HCT116 (cell line): ENCODE measurements at regions not wholly inside any gene's neighbourhood (a gene's known extent, or its start where the extent isn't known, plus 50 kb on each side); places are given as distances from the start of the nearest gene placed in this dataset.

Experiments
- ATAC-seq: fragments of 200-7000 bp; cut with Tn5 transposase; 2 replicates; pipeline ENCODE4 v1.9.1; 2020; ENCODE audit warnings: mild to moderate bottlenecking, moderate library complexity
- BruUV-seq: library from RNA; stranded (reverse); fragments of 400-500 nt; replicated peaks from 2 replicates; lab custom pipeline; 2021; lab: Mats Ljungman, UMichigan
- CTCF ChIA-PET: fragments of 300-600 bp; sonication (Branson Sonifier 250); formaldehyde crosslinking; loops from one replicate; lab custom pipeline; 2021; ENCODE audit warnings: antibody characterized with exemption; lab: Charles Lee
- POLR2A ChIA-PET: fragments of 300-600, 350-600 bp; sonication (Branson Sonifier 250); formaldehyde crosslinking; loops from one replicate; lab custom pipeline; 2021; ENCODE audit warnings: antibody characterized with exemption; lab: Charles Lee
- RAD21 ChIA-PET, 2 experiments: fragments of 300-600 bp; sonication (Branson Sonifier 250); formaldehyde crosslinking; loops; one replicate each; lab custom pipeline; 2023; ENCODE audit warnings: low total read pairs in 2 of 2; ENCODE audit not compliant: uncharacterized antibody in 2 of 2, unreplicated experiment in 2 of 2, low non-redundant PET in 1 of 2; lab: Charles Lee
- DNase-seq: peaks from one replicate; pipeline ENCODE4 v3.0.0-alpha.2; 2010; ENCODE audit warnings: low read depth, low spot score
- H2AFZ ChIP-seq: fragments of 200-600 bp; shearing (Covaris generic), sonication (generic); 2 replicates; pipeline ENCODE4 v1.6.1; 2017; ENCODE audit warnings: low read depth, mixed run types, mixed read lengths, antibody characterized with exemption, low read length; ENCODE audit not compliant: poor library complexity, severe bottlenecking
- H3K27ac ChIP-seq: 2 replicates; pipeline ENCODE4 v1.5.1; 2012; ENCODE audit warnings: low read depth, low read length
- H3K27me3 ChIP-seq: fragments of 200-600 bp; sonication (generic); 2 replicates; pipeline ENCODE4 v1.6.1; 2016; ENCODE audit warnings: mixed run types, low read length, mixed read lengths; ENCODE audit not compliant: insufficient read depth
- H3K36me3 ChIP-seq, 2 experiments: fragments of 200-500 bp in 1 of 2; fragments of 200-600 bp in 1 of 2; sonication (Bioruptor generic) in 1 of 2; sonication (generic) in 1 of 2; 2 replicates each; pipeline versions ENCODE4 v1.5.1 to v1.6.1; 2014 to 2016; ENCODE audit warnings: low read length in 2 of 2, inconsistent platforms in 1 of 2, mixed read lengths in 1 of 2, mixed run types in 1 of 2; ENCODE audit not compliant: insufficient read depth in 2 of 2, control insufficient read depth in 1 of 2
- H3K4me1 ChIP-seq, 2 experiments: fragments of 200-600 bp in 1 of 2; sonication (generic) in 1 of 2; 2 replicates each; pipeline versions ENCODE4 v1.5.1 to v1.6.1; 2012 to 2017; ENCODE audit warnings: low read length in 2 of 2, inconsistent platforms in 1 of 2, mild to moderate bottlenecking in 1 of 2, mixed read lengths in 1 of 2, mixed run types in 1 of 2, moderate library complexity in 1 of 2; ENCODE audit not compliant: insufficient read depth in 2 of 2, control insufficient read depth in 1 of 2
- H3K4me2 ChIP-seq: fragments of 200-600 bp; sonication (generic); 2 replicates; pipeline ENCODE4 v1.6.1; 2017; ENCODE audit warnings: mixed run types, low read length, mixed read lengths
- H3K4me3 ChIP-seq, 2 experiments: fragments of 200-600 bp in 1 of 2; sonication (generic) in 1 of 2; replicated peaks in 1 of 2; 2 replicates each; pipeline ENCODE4 v1.5.1; 2011 to 2016; ENCODE audit warnings: low read length in 2 of 2, control low read depth in 1 of 2, low read depth in 1 of 2, mild to moderate bottlenecking in 1 of 2, mixed read lengths in 1 of 2, mixed run types in 1 of 2
- H3K79me2 ChIP-seq: fragments of 200-600 bp; sonication (generic); 2 replicates; pipeline ENCODE4 v1.6.1; 2017; ENCODE audit warnings: mild to moderate bottlenecking, mixed run types, low read length, moderate library complexity, mixed read lengths; ENCODE audit not compliant: insufficient read depth
- H3K9ac ChIP-seq: fragments of 200-600 bp; sonication (generic); 2 replicates; pipeline ENCODE4 v1.6.1; 2016; ENCODE audit warnings: low read length, mixed read lengths
- H3K9me2 ChIP-seq: fragments of 200-600 bp; sonication (generic), shearing (Covaris generic); 2 replicates; pipeline ENCODE4 v1.6.1; 2017; ENCODE audit warnings: mixed run types, mild to moderate bottlenecking, moderate library complexity; ENCODE audit not compliant: insufficient read depth
- H3K9me3 ChIP-seq, 2 experiments: fragments of 200-500 bp in 1 of 2; fragments of 200-600 bp in 1 of 2; sonication (Bioruptor generic) in 1 of 2; sonication (generic) in 1 of 2; 2 replicates each; pipeline ENCODE4 v1.6.1; 2014 to 2017; ENCODE audit warnings: low read length in 2 of 2, mixed read lengths in 2 of 2, inconsistent platforms in 1 of 2, low read depth in 1 of 2, mild to moderate bottlenecking in 1 of 2, mixed run types in 1 of 2, moderate library complexity in 1 of 2; ENCODE audit not compliant: control insufficient read depth in 1 of 2, insufficient read depth in 1 of 2
- H4K20me1 ChIP-seq: fragments of 200-600 bp; sonication (generic), shearing (Covaris generic); 2 replicates; pipeline ENCODE4 v1.6.1; 2017; ENCODE audit warnings: mixed run types, mild to moderate bottlenecking, moderate library complexity; ENCODE audit not compliant: insufficient read depth
- EGR1 ChIP-seq: IDR thresholded peaks from 2 replicates; pipeline ENCODE4 v1.6.1; 2012; ENCODE audit warnings: low read depth
- ELF1 ChIP-seq: IDR thresholded peaks from 2 replicates; pipeline ENCODE4 v1.6.1; 2012; ENCODE audit warnings: low read depth, borderline replicate concordance
- EZH2 ChIP-seq: fragments of 200-600 bp; sonication (generic); IDR thresholded peaks from 2 replicates; pipeline ENCODE4 v1.6.1; 2017; ENCODE audit warnings: antibody characterized with exemption, mixed run types
- EZH2phosphoT487 ChIP-seq: fragments of 200-600 bp; IDR thresholded peaks from 2 replicates; pipeline ENCODE4 v1.6.1; 2018; ENCODE audit warnings: antibody characterized with exemption, borderline replicate concordance
- FOSL1 ChIP-seq: IDR thresholded peaks from 2 replicates; pipeline ENCODE4 v1.6.1; 2012; ENCODE audit warnings: low read depth
- POLR2A ChIP-seq: IDR thresholded peaks from 2 replicates; pipeline ENCODE4 v1.7.0; 2011; ENCODE audit warnings: borderline replicate concordance; ENCODE audit not compliant: insufficient read depth, insufficient read length; ENCODE audit errors: extremely low read depth
- POLR2AphosphoS5 ChIP-seq: IDR thresholded peaks from 2 replicates; pipeline ENCODE4 v1.6.1; 2011; ENCODE audit warnings: mild to moderate bottlenecking, low read depth, low read length, moderate library complexity
- RAD21 ChIP-seq: IDR thresholded peaks from 2 replicates; pipeline ENCODE4 v1.6.1; 2012; ENCODE audit warnings: low read depth, mild to moderate bottlenecking
- REST ChIP-seq: IDR thresholded peaks from 2 replicates; pipeline ENCODE4 v1.6.1; 2012; ENCODE audit warnings: low read depth
- SIN3A ChIP-seq: IDR thresholded peaks from 2 replicates; pipeline ENCODE4 v1.6.1; 2012; ENCODE audit warnings: low read depth
- SRF ChIP-seq: IDR thresholded peaks from 2 replicates; pipeline ENCODE4 v1.6.1; 2012; ENCODE audit warnings: low read depth
- TCF7L2 ChIP-seq: IDR thresholded peaks from 2 replicates; pipeline ENCODE4 v1.7.0; 2011; ENCODE audit warnings: borderline replicate concordance, inconsistent platforms; ENCODE audit not compliant: insufficient read depth, insufficient read length; ENCODE audit errors: extremely low read depth
- ZBTB33 ChIP-seq: IDR thresholded peaks from 2 replicates; pipeline ENCODE4 v1.6.1; 2011; ENCODE audit warnings: mild to moderate bottlenecking, low read length, moderate library complexity; ENCODE audit not compliant: insufficient replicate concordance; ENCODE audit errors: extremely low read depth
- ZNF274 ChIP-seq: fragments of 200-500 bp; sonication (Bioruptor generic); IDR thresholded peaks from 2 replicates; pipeline ENCODE4 v1.6.1; 2014; ENCODE audit warnings: mild to moderate bottlenecking, low read depth, low read length, inconsistent platforms
- intact Hi-C: fragments of 100-400 bp; cut with micrococcal nuclease; formaldehyde crosslinking; loops from 2 replicates; pipeline ENCODE4 v1.10.0; 2022

GRCh38 chr12:63007726-63008125, 72.8 kb upstream of the PPM1H start:
- no peak overlapping the region for H3K4me2 ChIP-seq
- no peaks in the 10 kb centered on the region for H3K27me3 ChIP-seq
- H3K4me1 ChIP-seq = no peaks in the 10 kb centered on the region
- POLR2A ChIA-PET = no interaction called here
- ATAC-seq = no peak
- BruUV-seq = no TSS peak
- no peak for DNase-seq
- H3K27ac ChIP-seq = no peak overlapping the region
- H3K9me2 ChIP-seq = no peaks in the 10 kb centered on the region
- no peaks in the 10 kb centered on the region for H3K79me2 ChIP-seq
- no peak overlapping the region for H3K9ac ChIP-seq
- no peak overlapping the region for H2AFZ ChIP-seq
- H3K36me3 ChIP-seq = no peaks in the 10 kb centered on the region
- no peak overlapping the region for H3K4me3 ChIP-seq
- CTCF ChIA-PET = no interaction called here
- RAD21 ChIA-PET = no interaction called here
- H3K9me3 ChIP-seq = no peaks in the 10 kb centered on the region
- intact Hi-C loops = no loop called here
- no peaks in the 10 kb centered on the region for H4K20me1 ChIP-seq
- TF ChIP-seq FOSL1 (no peak), SIN3A (no peak), EZH2 (no peak), ELF1 (no peak), EZH2phosphoT487 (no peak), REST (no peak), EGR1 (no peak), RAD21 (no peak), TCF7L2 (no peak), ZNF274 (no peak), SRF (no peak), POLR2AphosphoS5 (no peak), POLR2A (no peak), ZBTB33 (no peak)
